ENCODE measurements at regions not wholly inside any gene's neighbourhood (a gene's known extent, or its start where the extent isn't known, plus 50 kb on each side); places are given as distances from the start of the nearest gene placed in this dataset.

- Mint-ChIP-seq H3K27me3 (no peaks in the 10 kb centered on the region), H3K36me3 (peaks cover 29% of the 10 kb centered on the region), H3K4me1 (ENCODE audit: low read depth) (no peaks in the 10 kb centered on the region), H3K27ac (no peak overlapping the region), H3K4me3 (no peak overlapping the region), H3K9me3 (peaks cover 17% of the 10 kb centered on the region)
- ChIA-PET POLR2A (interaction anchor here (0.5 kb wide), 1 partner anchor 254 kb away, joined by 3 read pairs; no protein-coding TSS in a partner anchor), CTCF (interaction anchor here (0.9 kb wide), 1 partner anchor 218 kb away, joined by 4 read pairs; no protein-coding TSS in a partner anchor)
- intact Hi-C loops (cut with micrococcal nuclease): no loop called here
- no peak for DNase-seq
Measured at GRCh38 chr3:113070681-113071113, 79.9 kb downstream of the GTPBP8 start.

- peaks cover 6% of the 10 kb centered on the region for H3K36me3 Mint-ChIP-seq
- no peak overlapping the region for H3K4me3 Mint-ChIP-seq
- ChIA-PET CTCF (interaction anchor here (0.6 kb wide), 1 partner anchor 486 kb away, joined by 3 read pairs; no protein-coding TSS in a partner anchor), POLR2A (no interaction called here)
- no peak overlapping the region for H3K27ac Mint-ChIP-seq
- no peaks in the 10 kb centered on the region for H3K27me3 Mint-ChIP-seq
- no peaks in the 10 kb centered on the region for H3K4me1 Mint-ChIP-seq (ENCODE audit: low read depth)
- no peaks in the 10 kb centered on the region for H3K9me3 Mint-ChIP-seq
- intact Hi-C loops (cut with micrococcal nuclease): no loop called here
- DNase-seq: no peak
Measured at GRCh38 chr3:113075588-113075987, 84.8 kb downstream of the GTPBP8 start.

GRCh38 chr3:113079218-113079961 lies 88.6 kb downstream of the GTPBP8 start:
- Mint-ChIP-seq H3K4me3 (no peak overlapping the region), H3K36me3 (peaks cover 5% of the 10 kb centered on the region), H3K27me3 (no peaks in the 10 kb centered on the region), H3K27ac (no peak overlapping the region), H3K9me3 (no peaks in the 10 kb centered on the region), H3K4me1 (ENCODE audit: low read depth) (no peaks in the 10 kb centered on the region)
- ChIA-PET CTCF (no interaction called here), POLR2A (no interaction called here)
- intact Hi-C loops (cut with micrococcal nuclease): no loop called here
- DNase-seq: no peak

- ChIA-PET CTCF (interaction anchor here (0.7 kb wide), 1 partner anchor 159 kb away, joined by 3 read pairs; no protein-coding TSS in a partner anchor), POLR2A (no interaction called here)
- H3K4me3 Mint-ChIP-seq: no peak overlapping the region
- peaks cover 12% of the 10 kb centered on the region for H3K36me3 Mint-ChIP-seq
- intact Hi-C loops (cut with micrococcal nuclease): no loop called here
- H3K27me3 Mint-ChIP-seq: no peaks in the 10 kb centered on the region
- H3K4me1 Mint-ChIP-seq (ENCODE audit: low read depth): peaks cover 4% of the 10 kb centered on the region
- DNase-seq: no peak
- H3K9me3 Mint-ChIP-seq: no peaks in the 10 kb centered on the region
- H3K27ac Mint-ChIP-seq: no peak overlapping the region
Measured at GRCh38 chr3:113084777-113085176, 94.0 kb downstream of the GTPBP8 start.

GRCh38 chr3:113086560-113087461 lies 96.0 kb downstream of the GTPBP8 start:
- intact Hi-C loops (cut with micrococcal nuclease): no loop called here
- Mint-ChIP-seq H3K36me3 (peaks cover 12% of the 10 kb centered on the region), H3K4me3 (no peak overlapping the region), H3K27ac (no peak overlapping the region), H3K27me3 (no peaks in the 10 kb centered on the region), H3K9me3 (no peaks in the 10 kb centered on the region), H3K4me1 (ENCODE audit: low read depth) (peaks cover 4% of the 10 kb centered on the region)
- no peak for DNase-seq
- POLR2A ChIA-PET: no interaction called here
- CTCF ChIA-PET: interaction anchor here (1.9 kb wide), 1 partner anchor 202 kb away, joined by 6 read pairs; no protein-coding TSS in a partner anchor

GRCh38 chr3:113088616-113089015 lies 97.8 kb downstream of the GTPBP8 start:
- H3K27me3 Mint-ChIP-seq: no peaks in the 10 kb centered on the region
- no peaks in the 10 kb centered on the region for H3K9me3 Mint-ChIP-seq
- no peak for DNase-seq
- peaks cover 4% of the 10 kb centered on the region for H3K4me1 Mint-ChIP-seq (ENCODE audit: low read depth)
- POLR2A ChIA-PET: no interaction called here
- intact Hi-C loops (cut with micrococcal nuclease): no loop called here
- no peak overlapping the region for H3K27ac Mint-ChIP-seq
- no peak overlapping the region for H3K4me3 Mint-ChIP-seq
- peaks cover 9% of the 10 kb centered on the region for H3K36me3 Mint-ChIP-seq
- CTCF ChIA-PET: interaction anchor here (1.9 kb wide), 1 partner anchor 200 kb away, joined by 6 read pairs; no protein-coding TSS in a partner anchor

- H3K27ac Mint-ChIP-seq: no peak overlapping the region
- H3K36me3 Mint-ChIP-seq: peaks cover 9% of the 10 kb centered on the region
- intact Hi-C loops (cut with micrococcal nuclease): no loop called here
- CTCF ChIA-PET: no interaction called here
- no peaks in the 10 kb centered on the region for H3K27me3 Mint-ChIP-seq
- POLR2A ChIA-PET: no interaction called here
- no peak for DNase-seq
- H3K9me3 Mint-ChIP-seq: no peaks in the 10 kb centered on the region
- H3K4me1 Mint-ChIP-seq (ENCODE audit: low read depth): peaks cover 8% of the 10 kb centered on the region
- no peak overlapping the region for H3K4me3 Mint-ChIP-seq
Measured at GRCh38 chr3:113091417-113091816, 100.6 kb downstream of the GTPBP8 start.

GRCh38 chr3:113092746-113093145 lies 102.0 kb downstream of the GTPBP8 start:
- Mint-ChIP-seq H3K4me3 (no peak overlapping the region), H3K9me3 (no peaks in the 10 kb centered on the region), H3K36me3 (peaks cover 9% of the 10 kb centered on the region), H3K4me1 (ENCODE audit: low read depth) (peaks cover 4% of the 10 kb centered on the region), H3K27ac (no peak overlapping the region), H3K27me3 (no peaks in the 10 kb centered on the region)
- intact Hi-C loops (cut with micrococcal nuclease): no loop called here
- ChIA-PET CTCF (no interaction called here), POLR2A (no interaction called here)
- no peak for DNase-seq

- Mint-ChIP-seq H3K27me3 (no peaks in the 10 kb centered on the region), H3K27ac (no peak overlapping the region), H3K4me3 (no peak overlapping the region), H3K9me3 (no peaks in the 10 kb centered on the region), H3K36me3 (peaks cover 2% of the 10 kb centered on the region), H3K4me1 (ENCODE audit: low read depth) (peaks cover 4% of the 10 kb centered on the region)
- CTCF ChIA-PET: no interaction called here
- POLR2A ChIA-PET: no interaction called here
- no peak for DNase-seq
- intact Hi-C loops (cut with micrococcal nuclease): no loop called here
Measured at GRCh38 chr3:113094337-113095221, 103.8 kb downstream of the GTPBP8 start.

- CTCF ChIA-PET: interaction anchor here (1.3 kb wide), 1 partner anchor 192 kb away, joined by 3 read pairs; no protein-coding TSS in a partner anchor
- no peak overlapping the region for H3K4me3 Mint-ChIP-seq
- no peaks in the 10 kb centered on the region for H3K27me3 Mint-ChIP-seq
- no peaks in the 10 kb centered on the region for H3K9me3 Mint-ChIP-seq
- H3K4me1 Mint-ChIP-seq (ENCODE audit: low read depth): peaks cover 6% of the 10 kb centered on the region
- no peak overlapping the region for H3K27ac Mint-ChIP-seq
- H3K36me3 Mint-ChIP-seq: no peaks in the 10 kb centered on the region
- POLR2A ChIA-PET: no interaction called here
- DNase-seq: no peak
- intact Hi-C loops (cut with micrococcal nuclease): no loop called here
Measured at GRCh38 chr3:113096188-113096892, 105.6 kb downstream of the GTPBP8 start.

- Mint-ChIP-seq H3K27me3 (no peaks in the 10 kb centered on the region), H3K4me3 (no peak overlapping the region), H3K36me3 (no peaks in the 10 kb centered on the region), H3K4me1 (ENCODE audit: low read depth) (peaks cover 6% of the 10 kb centered on the region), H3K27ac (no peak overlapping the region), H3K9me3 (no peaks in the 10 kb centered on the region)
- intact Hi-C loops (cut with micrococcal nuclease): no loop called here
- no peak for DNase-seq
- ChIA-PET CTCF (no interaction called here), POLR2A (no interaction called here)
Measured at GRCh38 chr3:113097960-113098447, 107.2 kb downstream of the GTPBP8 start.
